HuH-7.5 (cell line): ENCODE measurements at regions not wholly inside any gene's neighbourhood (a gene's known extent, or its start where the extent isn't known, plus 50 kb on each side); places are given as distances from the start of the nearest gene placed in this dataset.

Source experiments
- DNase-seq: peaks from one replicate; pipeline ENCODE4 v3.0.0; 2011; ENCODE audit warnings: low spot score

DNA sequence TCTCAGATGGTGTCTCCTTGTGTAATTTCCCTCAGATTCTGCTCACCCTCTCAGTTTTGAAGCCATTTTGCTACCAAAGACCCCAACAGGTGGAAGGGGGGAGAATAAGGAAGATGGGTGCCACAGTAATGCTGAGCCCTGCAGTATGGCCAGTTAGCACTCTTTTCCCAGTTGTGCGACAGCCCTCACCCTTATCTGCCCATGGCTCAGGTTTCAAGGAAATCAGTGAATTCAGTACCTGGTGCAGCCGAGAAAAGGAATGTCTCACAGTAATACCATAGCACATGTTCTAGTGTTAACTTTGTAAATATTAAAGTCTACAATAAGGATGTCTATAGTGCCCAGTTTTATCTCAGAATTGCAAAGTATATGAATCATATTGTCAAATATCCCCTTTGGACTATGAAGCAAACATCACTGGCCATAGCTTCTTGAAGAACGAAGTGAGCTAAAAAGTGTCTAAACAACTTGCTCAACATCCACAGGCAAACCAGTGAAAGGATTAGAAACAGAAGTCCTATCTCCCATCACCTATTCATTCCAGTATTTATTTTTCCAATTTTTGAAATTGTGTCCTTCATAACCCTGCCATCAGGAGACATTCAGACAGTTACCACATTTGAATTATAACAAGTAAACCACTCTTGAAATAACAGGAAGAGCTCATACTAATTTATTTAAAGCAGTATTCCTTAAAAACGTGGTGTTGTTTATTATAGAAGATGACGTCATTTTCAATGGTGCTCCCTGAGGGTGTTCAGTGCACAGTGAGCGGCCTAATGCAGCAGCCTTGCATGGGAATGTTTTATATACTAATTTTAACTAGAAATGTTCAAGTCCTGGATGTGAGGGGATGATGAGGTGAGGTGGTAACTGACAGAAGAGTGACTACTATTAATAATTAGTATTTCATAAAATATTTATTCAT lies 366.2 kb downstream of the TFAP2A start:
- DNase-seq: no peak

DNA sequence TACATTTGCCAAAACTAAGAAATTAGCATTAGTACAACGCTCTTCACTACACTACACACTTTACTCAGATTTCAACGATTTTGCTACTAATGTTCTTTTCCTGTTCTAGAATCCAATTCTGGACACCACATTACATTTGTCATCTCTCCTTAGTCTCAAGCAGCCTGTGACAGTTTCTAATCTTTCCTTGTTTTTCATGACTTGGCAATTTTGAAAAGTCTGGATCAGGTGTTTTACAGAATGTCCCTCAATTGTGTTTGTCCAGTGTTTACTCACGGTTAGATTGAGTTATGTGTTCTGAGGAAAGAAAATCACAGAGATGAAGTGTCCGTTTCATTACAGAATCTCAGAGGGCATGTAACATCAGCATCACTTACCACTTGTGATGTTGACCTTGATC lies 372.6 kb downstream of the TFAP2A start:
- DNase-seq: no peak

DNA sequence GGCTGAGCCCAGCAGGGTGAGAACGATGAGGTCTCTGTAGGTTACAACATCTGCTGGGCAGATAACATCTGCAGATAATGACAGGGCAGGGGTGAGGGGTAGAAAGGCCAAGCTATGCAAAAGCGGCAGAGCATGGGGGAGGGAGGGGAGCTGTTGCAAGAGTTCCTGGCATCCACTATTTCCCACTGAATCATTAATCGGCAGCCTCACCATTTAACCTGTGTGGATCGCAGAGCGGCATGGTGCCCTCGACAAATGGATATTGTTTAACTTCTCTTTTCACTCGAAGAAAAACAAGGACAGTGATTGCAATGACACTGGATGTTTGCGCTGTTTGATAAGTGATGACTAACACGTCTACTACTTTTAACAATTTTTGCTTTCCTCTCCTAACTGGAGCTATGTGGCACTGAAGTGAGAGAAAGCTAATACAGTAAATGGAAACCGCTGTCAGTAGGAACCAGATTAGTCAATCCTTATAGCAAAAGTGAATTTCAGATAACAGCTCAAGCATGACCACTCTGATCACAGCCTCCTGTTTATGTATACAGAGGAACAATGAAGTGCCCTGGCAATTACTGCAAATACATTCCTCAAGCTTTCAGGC lies 381.5 kb downstream of the TFAP2A start:
- no peak for DNase-seq

DNA sequence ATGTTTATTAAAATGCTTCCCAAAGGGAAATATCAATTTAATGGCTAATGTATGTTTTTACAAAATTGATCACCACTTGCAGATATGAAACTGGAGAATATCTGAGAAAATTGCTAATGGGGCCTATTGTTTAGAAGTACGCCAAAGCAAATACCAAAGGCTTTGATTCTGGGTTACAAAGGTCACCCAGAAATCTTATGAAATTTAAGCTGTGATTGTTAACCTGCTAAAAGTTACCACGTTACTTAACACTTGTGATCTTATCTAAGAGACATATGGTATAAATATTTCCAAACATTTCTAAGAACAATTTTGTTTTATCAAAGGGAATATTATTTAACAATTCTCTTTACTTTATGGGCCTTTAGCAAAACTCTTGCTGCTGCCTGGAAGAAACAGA lies 383.3 kb downstream of the TFAP2A start:
- DNase-seq: no peak

DNA sequence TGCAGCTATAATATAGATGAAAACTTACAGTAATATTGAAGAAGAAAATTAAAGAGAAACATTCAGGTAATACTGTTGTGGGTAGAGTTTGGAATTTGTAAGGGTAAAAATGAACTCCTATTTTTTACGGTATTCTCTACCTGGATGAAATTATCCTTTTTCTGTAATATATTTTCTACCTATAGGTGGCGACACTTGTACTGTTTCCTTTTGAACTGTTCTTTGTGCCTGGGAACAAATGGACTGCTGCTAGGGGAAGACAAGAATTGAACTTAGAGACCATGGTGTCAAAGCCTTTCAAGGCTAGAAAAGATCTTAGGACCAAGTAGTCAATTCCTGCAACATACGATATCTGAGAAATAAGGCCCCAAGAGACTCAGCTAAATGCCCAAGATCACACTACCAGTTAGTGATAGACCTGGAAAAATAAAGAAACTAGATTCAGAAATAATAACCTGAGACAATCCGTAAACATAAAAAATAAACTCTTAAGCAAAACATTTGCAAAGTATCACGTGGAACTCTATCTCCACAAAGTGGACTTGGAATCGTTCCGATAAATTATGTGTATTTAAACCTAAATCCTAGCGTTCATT lies 383.8 kb downstream of the TFAP2A start:
- DNase-seq: no peak

DNA sequence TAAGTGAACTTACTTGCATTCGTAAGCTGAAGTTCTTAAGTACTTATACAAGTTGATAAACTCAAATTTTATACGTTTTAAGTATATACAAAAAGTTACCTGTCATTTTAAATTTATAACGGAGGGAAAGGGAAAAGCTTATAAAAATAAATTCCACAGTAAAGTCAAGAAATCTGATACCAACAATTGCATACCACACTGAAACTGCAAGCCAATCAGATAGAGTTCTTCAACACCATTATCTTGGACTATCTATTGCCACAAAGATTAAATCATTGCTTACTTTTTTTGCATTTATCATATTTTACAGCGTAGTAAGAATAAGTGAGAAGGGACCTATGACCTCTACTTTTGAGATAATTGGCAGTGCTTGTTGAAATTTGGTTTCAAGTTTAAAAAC lies 386.7 kb downstream of the TFAP2A start:
- no peak for DNase-seq

DNA sequence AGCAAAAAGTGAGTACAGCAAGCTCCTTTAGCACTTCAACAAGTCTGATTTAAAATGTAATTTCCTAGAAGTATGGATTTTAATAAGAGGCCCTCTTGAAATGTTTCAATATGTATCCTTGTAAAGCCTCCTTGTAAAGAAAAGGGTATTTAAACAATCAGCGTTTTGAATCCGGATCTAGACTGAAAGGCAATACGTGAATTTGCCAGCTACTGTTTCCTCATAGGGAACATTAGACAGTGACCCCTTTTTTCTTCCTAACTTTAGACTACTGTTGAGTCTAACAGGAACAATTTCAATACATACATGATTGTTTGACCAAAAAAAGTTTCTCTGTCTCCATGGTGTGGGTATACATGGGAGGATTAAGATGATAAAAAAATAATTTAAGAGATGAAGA lies 395.0 kb downstream of the TFAP2A start:
- DNase-seq: no peak

DNA sequence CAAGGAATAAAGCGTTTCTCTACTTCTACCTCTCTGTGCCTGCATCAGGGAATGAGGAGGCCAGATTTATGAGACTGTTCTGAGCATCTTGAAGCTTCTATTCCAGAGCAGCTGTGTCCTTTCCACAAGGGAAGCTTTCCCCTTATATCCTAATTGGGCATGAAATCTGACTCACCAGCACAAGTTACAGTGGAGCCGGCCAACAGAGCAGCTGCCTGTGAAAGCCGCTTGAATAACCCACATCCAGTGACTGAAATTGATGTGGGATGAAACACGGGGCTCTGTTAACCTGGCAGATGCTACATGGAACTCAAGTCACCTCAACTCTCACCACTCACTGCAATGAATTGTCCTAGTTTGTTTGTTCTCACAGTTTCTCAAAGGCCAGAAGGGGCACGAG lies 400.3 kb downstream of the TFAP2A start:
- no peak for DNase-seq

DNA sequence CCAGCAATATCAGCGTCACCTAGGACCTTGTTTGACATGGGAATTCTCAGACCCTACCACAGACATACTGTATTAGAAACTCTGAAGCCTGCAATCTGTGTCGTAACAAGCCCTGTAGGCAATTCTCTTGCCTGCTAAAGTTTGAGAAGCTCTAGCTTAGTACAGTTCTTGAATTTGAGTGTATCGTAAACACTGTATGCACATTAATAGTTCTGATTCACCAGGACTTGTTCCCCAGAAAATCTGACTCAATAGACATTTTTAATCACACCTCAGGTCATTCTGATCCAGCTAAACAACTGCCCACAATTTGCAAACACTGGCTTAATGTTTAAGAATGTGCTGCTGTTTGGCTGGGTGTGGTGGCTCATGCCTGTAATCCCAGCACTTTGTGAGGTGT lies 414.3 kb downstream of the TFAP2A start:
- no peak for DNase-seq

DNA sequence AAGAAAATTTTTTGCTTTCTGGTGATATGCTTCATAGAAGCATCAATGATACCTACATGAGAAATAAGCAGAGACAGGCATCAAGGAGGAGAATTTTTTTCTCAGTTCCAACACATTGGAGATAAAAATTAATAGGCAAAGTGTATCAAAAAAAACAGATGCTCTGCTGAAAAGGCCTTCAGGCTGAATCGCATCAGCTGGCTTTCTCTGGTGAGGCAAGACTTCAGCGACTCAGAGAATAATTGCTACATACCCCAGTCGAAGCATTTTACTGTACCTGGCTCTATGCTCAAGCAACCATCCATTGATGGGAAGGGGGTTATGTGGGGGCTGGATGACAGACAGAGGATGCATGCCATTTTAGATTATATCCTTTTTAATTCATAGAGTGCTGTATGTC lies 415.1 kb downstream of the TFAP2A start:
- DNase-seq: no peak

DNA sequence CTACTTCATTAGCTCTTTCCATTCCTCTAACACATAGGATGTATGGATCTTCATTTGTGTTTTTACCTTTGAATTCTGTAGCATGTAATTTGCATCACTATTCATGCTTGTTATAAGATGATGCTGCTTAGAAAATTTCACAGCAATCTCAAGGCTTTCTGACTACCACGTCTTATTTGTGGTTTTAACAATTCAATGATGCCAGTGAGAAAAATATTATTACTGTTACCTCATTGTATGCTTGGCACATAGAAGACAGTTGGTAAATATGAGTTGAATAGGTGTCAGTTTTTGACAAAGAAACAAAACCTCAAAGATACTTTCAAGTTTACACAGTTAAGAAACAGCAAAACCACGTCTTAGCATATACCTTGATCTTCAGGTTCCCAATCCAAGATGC lies 428.6 kb downstream of the TFAP2A start:
- no peak for DNase-seq

DNA sequence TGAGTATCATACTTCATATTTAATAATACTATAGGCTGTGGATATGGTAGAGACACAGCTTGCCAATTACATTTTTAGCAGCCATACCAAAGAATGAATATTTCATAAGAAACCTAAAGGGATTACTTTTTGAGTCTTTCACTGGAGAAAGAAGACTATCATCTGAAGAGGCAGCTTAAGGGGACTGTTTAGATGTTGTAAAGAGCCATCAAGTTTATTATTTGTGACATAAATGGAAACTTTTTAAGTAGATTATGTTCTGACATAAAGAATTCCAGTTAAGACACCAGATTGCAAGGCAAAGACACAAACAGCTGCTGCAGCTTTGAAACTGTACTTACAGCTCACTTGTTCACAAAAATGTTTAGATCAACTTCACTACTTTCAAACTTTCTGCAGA lies 429.4 kb downstream of the TFAP2A start:
- DNase-seq: no peak

DNA sequence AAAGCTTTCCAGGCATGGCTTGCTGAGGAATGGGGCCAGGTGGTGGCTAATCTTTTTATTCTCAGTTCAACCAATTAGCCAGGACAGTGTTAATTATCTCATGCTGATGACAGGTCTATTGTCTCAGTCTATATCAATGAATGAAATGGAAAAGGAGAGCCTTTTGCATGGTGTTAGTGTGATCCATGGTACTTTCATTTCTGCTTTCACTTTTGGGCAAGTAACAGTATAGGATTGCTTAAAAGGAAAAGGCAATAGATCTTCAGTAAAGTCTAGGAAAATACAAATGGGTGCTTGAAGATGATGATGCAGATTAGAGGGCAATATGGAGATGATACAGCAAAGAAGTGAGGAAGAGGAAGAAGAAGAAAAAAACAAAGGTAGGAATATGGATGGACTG lies 430.3 kb downstream of the TFAP2A start:
- no peak for DNase-seq

DNA sequence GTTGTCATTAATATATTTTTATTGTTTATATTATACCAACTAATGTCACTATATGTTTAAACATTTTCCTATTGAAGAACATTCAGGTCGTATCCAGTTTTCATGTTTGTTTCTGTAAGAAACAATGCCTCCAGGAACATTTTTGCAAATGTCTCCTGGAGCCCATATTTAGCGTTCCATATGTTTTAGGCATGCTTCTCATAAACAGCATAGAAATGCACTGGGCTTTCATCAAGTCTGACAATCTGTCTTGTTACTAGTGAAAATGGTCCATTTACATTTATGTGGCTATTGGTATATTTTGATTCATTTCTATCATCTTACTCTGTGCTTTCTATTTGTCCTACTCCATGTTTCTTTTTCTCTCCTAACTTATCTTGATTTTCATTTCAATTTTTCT lies 431.7 kb downstream of the TFAP2A start:
- DNase-seq: no peak

DNA sequence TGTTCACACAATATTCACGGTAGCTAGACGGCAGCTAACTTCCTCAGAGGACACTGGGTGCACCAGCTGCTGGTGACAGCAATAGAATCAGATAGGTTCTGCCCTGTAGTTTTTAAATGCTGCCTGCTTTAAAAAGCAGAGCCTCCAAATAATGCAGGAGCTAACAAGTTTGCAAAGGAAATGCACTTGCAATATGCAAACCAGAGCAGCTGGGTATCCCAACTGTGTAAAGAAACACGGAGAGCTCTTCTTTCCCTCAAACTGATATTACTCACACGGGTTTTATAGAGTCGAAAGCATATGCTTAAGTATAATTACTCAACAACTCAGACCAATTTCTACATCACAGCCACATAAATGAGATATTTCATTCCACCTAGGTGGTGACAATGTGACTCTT lies 432.7 kb downstream of the TFAP2A start:
- no peak for DNase-seq

DNA sequence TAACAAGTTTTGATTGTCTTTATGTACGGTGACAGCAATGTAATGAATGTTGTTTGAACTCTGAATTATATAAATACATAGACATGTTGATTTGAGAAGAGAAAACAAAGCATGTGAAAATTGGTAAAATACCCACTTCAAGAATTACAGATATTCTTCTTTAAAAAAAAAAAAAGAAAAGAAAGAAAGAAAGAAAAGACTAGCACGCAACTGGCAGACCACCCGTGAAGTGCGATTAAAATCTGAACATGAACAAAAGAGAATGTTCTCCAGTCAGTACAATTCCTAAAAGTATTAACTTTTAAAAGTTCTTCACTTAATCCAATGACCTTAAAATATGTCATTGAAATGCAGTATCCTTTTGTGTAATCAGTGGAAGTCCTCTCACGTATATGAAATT lies 434.9 kb downstream of the TFAP2A start:
- no peak for DNase-seq

DNA sequence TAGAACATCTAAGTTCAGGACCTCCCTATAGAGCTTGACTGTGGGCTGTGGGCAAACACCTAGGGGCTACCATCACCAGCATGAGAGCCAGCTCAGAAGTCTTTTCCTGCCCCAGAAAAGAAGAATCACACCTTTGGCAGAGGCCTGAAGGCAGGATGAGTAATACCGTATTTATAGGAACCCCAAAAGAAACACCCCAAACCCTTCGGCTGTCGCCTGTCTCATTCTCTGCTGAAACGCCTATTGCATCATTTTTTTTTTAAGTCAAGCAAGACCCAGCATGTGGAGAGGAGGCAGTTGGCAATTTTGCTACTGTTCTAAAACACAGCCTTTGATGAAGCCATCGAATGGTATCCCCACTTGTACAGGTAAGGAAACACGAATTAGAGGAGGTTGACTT lies 436.4 kb downstream of the TFAP2A start:
- DNase-seq: no peak

DNA sequence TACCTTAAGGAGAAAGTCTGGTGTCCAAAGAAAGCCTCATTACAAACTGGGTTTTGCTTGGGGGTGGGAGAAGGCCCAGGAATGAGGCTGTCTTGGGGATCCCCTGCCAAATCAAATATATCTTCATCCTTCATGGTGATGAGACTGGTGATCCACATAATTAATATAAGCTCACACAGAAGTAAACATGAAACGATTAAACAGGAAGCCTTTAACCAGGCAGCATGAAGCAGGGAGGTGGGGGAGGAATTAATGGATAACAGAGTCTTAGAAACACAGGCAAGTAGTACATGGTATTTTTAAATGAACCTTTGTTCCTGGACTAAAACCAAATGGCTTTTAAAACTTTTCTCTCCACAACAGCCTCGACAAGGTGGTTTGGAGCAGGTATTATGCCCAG lies 437.5 kb downstream of the TFAP2A start:
- no peak for DNase-seq

DNA sequence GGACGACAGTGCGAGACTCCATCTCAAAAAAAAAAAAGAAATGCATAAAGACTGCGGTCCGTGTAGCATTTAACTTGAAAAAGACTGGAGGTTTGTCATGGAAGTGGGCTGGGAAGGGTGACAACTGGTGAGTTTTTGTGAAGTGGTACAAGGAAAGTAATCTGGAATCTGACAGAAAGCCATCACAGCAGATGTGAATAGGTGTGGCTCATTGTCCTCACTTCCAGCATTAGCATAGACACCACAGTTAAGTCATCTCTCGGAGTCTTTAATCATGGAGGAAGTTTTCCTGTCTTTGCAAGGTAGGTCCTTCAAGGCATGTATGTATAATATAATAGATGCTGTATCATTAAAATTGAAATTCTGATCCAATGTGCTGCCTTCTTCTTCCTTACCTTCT lies 453.2 kb downstream of the TFAP2A start:
- no peak for DNase-seq

DNA sequence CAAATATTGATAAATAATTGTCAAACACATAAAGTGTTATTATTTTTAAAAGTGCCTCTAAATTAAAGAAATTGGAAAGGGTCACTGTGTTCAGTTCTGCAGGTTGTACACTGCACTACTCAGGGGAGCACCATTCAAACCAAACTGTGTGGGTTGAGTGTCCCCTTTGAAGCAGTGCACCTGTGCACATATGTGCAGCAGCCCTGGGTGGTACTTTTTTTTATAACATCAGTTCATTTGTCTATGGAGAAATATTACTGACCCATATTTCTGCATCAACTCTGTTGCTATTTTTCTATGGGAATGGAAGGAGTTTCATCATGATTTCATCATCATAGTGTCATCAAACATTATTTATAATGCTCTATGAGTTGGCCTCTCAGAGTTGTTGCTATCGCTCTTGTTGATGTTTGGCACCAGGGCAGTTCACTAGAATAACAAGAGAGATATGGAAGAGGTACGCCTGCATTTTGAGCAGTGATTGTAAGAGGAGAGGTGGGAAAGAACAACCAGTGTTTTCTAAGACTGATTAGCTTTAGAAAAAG lies 457.6 kb downstream of the TFAP2A start:
- no peak for DNase-seq

DNA sequence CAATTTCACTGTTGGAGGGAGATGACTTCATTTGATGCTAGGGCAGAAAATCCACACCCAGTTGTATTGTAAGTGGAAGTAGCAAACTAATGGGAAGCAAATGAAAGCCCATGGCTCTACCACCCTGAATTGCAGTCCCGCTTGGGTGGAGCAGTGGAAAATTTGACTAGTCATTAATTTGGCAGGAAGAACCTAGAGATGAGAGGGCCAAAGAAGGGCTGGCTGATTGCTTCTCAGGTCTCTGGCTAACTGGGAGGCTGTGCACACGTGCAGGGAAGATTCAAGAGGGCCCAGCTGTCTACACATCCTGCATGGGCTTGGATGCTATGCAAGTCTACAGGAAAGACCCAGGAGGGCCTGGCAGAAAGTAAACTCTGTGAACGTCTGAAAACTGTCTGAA lies 466.2 kb downstream of the TFAP2A start:
- DNase-seq: no peak

DNA sequence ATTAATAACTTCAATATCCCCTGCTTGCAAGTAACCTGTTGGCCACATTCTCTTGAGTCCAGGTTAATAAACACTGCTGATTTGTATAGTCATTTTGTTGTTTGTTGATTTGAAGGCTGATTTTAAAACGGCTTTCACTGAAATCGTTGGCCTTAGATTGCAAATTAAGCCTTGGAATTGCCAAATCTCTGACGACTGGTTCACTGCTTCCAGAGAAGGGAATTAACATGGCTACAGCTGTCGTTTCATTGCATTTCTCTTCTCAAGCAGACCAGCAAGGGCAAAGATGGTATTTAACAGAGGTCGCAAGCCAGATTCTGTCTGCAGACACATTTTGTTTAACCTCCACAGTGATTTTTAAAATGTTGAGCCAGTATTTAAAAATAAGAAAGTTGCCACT lies 470.9 kb downstream of the TFAP2A start:
- DNase-seq: no peak

DNA sequence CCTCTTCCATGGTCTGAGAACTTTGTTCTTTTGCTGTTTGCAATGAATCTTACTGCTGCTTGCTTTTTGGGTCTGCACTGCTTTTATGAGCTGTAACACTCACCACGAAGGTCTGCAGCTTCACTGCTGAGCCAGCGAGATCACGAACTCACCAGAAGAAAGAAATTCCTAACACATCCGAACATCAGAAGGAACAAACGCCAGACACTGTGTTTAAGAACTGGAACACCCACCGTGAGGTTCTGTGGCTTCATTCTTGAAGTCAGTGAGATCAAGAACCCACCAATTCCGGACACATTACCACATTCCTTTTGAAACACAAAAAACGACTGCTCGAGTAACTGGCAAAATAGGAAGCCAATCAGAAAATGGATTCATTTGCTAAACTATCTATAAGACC lies 471.8 kb downstream of the TFAP2A start:
- DNase-seq: no peak
